Cardiac fibroblast (primary cell): ENCODE measurements at regions not wholly inside any gene's neighbourhood (a gene's known extent, or its start where the extent isn't known, plus 50 kb on each side); places are given as distances from the start of the nearest gene placed in this dataset.

Experiments used
- DNase-seq, 2 donors: peaks; one replicate each; pipeline versions ENCODE4 v3.0.0 to v3.0.0-alpha.2; 2010; ENCODE audit warnings: low read depth in 2 of 2
- H3K4me3 ChIP-seq, 2 donors: replicated peaks in 1 of 2; 1 replicate in 1 of 2; 2 replicates in 1 of 2; pipeline ENCODE4 v1.5.1; 2011; ENCODE audit warnings: low read depth in 2 of 2, low read length in 2 of 2, mild to moderate bottlenecking in 2 of 2, moderate library complexity in 1 of 2
- TF ChIP-seq, protein P1 (sequence below): IDR thresholded peaks from one replicate; pipeline ENCODE4 v1.5.1; 2011; ENCODE audit warnings: low read depth, mild to moderate bottlenecking, low read length, inconsistent platforms

DNA sequence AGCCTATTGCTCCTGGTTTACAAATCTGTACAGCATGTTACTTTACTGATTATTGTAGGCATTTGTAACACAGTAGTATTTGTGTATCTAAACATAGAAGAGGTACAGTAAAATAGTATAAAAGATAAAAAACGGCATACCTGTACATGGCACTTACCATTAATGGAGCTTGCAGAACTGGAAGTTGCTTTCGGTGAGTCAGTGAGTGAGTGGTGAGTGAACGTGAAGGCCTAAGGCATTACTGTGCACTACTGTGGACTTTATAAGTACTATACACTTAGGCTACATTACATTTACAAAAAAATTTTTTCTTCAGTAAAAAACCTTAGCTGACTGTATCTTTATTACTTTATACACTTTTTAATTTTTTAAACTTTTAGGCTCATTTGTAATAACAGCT lies 90.9 kb downstream of the RAP2B start:
- no peak overlapping the region for H3K4me3 ChIP-seq
- DNase-seq, result peak in 1 of 2 donors; percentile 61
- TF ChIP-seq, protein P1, sequence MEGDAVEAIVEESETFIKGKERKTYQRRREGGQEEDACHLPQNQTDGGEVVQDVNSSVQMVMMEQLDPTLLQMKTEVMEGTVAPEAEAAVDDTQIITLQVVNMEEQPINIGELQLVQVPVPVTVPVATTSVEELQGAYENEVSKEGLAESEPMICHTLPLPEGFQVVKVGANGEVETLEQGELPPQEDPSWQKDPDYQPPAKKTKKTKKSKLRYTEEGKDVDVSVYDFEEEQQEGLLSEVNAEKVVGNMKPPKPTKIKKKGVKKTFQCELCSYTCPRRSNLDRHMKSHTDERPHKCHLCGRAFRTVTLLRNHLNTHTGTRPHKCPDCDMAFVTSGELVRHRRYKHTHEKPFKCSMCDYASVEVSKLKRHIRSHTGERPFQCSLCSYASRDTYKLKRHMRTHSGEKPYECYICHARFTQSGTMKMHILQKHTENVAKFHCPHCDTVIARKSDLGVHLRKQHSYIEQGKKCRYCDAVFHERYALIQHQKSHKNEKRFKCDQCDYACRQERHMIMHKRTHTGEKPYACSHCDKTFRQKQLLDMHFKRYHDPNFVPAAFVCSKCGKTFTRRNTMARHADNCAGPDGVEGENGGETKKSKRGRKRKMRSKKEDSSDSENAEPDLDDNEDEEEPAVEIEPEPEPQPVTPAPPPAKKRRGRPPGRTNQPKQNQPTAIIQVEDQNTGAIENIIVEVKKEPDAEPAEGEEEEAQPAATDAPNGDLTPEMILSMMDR, result no peak

DNA sequence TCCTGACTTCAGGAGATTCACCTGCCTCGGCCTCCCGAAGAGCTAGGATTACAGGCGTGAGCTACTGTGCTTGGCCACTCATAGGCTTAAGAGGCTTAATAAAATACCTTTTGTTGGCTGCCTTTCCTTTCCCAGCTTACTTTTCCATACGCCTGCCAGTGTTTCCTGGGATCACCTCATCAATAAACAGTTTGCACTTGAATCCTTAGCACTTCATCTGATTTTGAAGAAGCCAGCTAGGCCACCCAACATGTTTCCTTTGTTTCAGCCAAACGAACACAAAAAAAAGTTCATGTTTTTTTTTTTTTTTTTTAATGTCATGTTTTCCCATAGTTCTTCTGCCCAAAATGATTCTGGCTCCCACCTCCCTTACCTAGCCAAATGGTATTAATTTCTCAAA lies 92.3 kb downstream of the RAP2B start:
- TF ChIP-seq, protein P1, result no peak
- H3K4me3 ChIP-seq, result no peak overlapping the region
- DNase-seq, result no peak

- DNase-seq, result no peak
- TF ChIP-seq, protein P1, result no peak
These were observed 95.8 kb downstream of the RAP2B start for GRCh38 chr3:153257673-153258351.

GRCh38 chr3:153259956-153260355 lies 97.9 kb downstream of the RAP2B start:
- TF ChIP-seq, protein P1, result no peak
- H3K4me3 ChIP-seq, result no peak overlapping the region
- DNase-seq, result no peak

More at GRCh38 chr3:153257673-153258351, 95.8 kb downstream of the RAP2B start:
- no peak overlapping the region for H3K4me3 ChIP-seq

- no peak for DNase-seq
- H3K4me3 ChIP-seq, result no peak overlapping the region
- TF ChIP-seq, protein P1, result no peak
These were observed 98.7 kb downstream of the RAP2B start for GRCh38 chr3:153260681-153261080.

DNA sequence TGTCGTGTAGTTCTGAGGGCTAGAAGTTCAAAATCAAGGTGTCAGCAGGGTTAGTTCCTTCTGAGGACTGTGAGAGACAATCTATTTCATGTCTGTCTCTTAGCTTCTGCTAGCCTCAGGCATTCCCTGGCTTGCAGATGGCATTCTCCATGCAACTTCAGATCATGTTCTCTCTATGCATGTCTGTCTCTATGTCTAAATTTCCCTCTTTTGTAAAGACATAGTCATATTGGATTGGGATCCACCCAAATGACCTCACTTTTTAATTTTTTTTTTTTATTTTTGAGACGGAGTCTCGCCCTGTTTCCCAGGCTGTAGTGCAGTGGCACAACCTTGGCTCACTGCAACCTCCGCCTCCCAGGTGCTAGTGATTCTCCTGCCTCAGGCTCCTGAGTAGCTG lies 104.6 kb downstream of the RAP2B start:
- no peak for DNase-seq
- TF ChIP-seq, protein P1, result no peak
- no peak overlapping the region for H3K4me3 ChIP-seq
